ENCODE measurements at regions not wholly inside any gene's neighbourhood (a gene's known extent, or its start where the extent isn't known, plus 50 kb on each side); places are given as distances from the start of the nearest gene placed in this dataset.

- TF ChIP-seq CTCF (conservative IDR thresholded peaks at IDR 0.05 in 1 of 2, IDR thresholded peaks at IDR 0.05 in 1 of 2; ENCODE audit: extremely low read depth in 1 of 2, insufficient read depth in 1 of 2, low read depth in 1 of 2, low read length in 2 of 2), result no peak
- no peak for TF ChIP-seq EZH2 (IDR thresholded peaks at IDR 0.05; ENCODE audit: borderline replicate concordance, low read length)
Measured at GRCh38 chr2:180205621-180206235, 198.6 kb upstream of the CWC22 start.

Measured in mammary epithelial cell (primary cell).